ENCODE measurements at regions not wholly inside any gene's neighbourhood (a gene's known extent, or its start where the extent isn't known, plus 50 kb on each side); places are given as distances from the start of the nearest gene placed in this dataset.
"Not testable (repeated sequence)": the region's sequence is repeated elsewhere in the genome, so short reads cannot be mapped to it uniquely, and the experiment has no call there.

- H3K4me3 ChIP-seq: no peak overlapping the region
- TF ChIP-seq, protein P1, sequence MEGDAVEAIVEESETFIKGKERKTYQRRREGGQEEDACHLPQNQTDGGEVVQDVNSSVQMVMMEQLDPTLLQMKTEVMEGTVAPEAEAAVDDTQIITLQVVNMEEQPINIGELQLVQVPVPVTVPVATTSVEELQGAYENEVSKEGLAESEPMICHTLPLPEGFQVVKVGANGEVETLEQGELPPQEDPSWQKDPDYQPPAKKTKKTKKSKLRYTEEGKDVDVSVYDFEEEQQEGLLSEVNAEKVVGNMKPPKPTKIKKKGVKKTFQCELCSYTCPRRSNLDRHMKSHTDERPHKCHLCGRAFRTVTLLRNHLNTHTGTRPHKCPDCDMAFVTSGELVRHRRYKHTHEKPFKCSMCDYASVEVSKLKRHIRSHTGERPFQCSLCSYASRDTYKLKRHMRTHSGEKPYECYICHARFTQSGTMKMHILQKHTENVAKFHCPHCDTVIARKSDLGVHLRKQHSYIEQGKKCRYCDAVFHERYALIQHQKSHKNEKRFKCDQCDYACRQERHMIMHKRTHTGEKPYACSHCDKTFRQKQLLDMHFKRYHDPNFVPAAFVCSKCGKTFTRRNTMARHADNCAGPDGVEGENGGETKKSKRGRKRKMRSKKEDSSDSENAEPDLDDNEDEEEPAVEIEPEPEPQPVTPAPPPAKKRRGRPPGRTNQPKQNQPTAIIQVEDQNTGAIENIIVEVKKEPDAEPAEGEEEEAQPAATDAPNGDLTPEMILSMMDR (IDR thresholded peaks at IDR 0.05): no peak
- no peak for TF ChIP-seq POLR2A (IDR thresholded peaks at IDR 0.05)
- H3K36me3 ChIP-seq (replicated peaks in 1 of 2; ENCODE audit: insufficient read depth in 1 of 2, low read depth in 2 of 2): no peaks in the 10 kb centered on the region
- no peaks in the 10 kb centered on the region for H3K4me1 ChIP-seq
- DNase-seq (no peak), ATAC-seq (no peak)
- WGBS, 2 donors: 64 to 77% methylated on average over 1 of the region's 1 CpG
- H3K9me3 ChIP-seq: peaks cover 0 to 8% (median 0%) of the 10 kb centered on the region in 3 donors
- H3K27me3 ChIP-seq: no peaks in the 10 kb centered on the region
- intact Hi-C loops (cut with DNase I): no loop called here
- no peak overlapping the region for H3K27ac ChIP-seq
These were observed 860.0 kb downstream of the LTN1 start for GRCh38 chr21:28132713-28133112.

DNA sequence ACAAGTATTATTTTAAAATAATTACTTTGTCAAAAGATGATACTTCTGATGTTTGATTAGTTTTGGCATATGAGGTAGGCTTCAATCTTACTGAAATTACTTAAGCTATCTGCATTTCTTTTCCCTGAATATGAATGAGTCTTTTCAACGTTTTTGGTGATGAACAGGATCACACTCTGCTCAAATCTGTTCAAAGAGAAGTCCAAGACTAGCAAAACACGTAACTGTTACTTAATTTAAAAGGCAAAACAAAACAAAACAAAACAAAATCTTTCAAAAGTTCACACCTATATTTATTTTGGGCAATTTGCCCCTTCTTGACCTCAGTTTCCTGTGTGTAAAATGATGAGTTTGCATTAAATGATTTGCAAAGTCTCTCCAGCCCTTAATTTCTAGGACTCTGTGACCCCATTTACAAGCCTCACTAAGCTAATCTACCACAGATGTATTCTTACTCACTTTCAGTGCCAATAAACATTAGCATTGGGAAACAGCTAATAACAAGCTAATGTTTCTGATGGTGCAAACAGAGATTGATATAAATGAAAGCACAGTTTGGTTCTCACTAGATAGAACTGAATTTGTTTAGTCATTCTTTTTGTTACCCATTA, 865.4 kb downstream of the LTN1 start:
- Histone ChIP-seq H3K9me3 (peaks cover 0 to 8% (median 0%) of the 10 kb centered on the region in 3 donors), H3K36me3 (replicated peaks in 1 of 2; ENCODE audit: insufficient read depth in 1 of 2, low read depth in 2 of 2) (no peaks in the 10 kb centered on the region), H3K27ac (no peak overlapping the region), H3K4me3 (no peak overlapping the region), H3K4me1 (no peaks in the 10 kb centered on the region), H3K27me3 (no peaks in the 10 kb centered on the region)
- intact Hi-C loops (cut with DNase I): no loop called here
- no peak for TF ChIP-seq POLR2A (IDR thresholded peaks at IDR 0.05)
- TF ChIP-seq, protein P1 (IDR thresholded peaks at IDR 0.05): no peak
- DNase-seq: no peak
- ATAC-seq: no peak
- WGBS, 2 donors: 43 to 48% methylated on average over 2 of the region's 2 CpGs

GRCh38 chr21:28126521-28127174, 866.0 kb downstream of the LTN1 start:
- H3K36me3 ChIP-seq (replicated peaks in 1 of 2; ENCODE audit: insufficient read depth in 1 of 2, low read depth in 2 of 2): no peaks in the 10 kb centered on the region
- WGBS, 2 donors: 32 to 33% methylated on average over 1 of the region's 1 CpG
- no peak overlapping the region for H3K4me3 ChIP-seq
- DNase-seq (no peak), ATAC-seq (no peak)
- no peak overlapping the region for H3K27ac ChIP-seq
- intact Hi-C loops (cut with DNase I): no loop called here
- TF ChIP-seq, protein P1 (IDR thresholded peaks at IDR 0.05): no peak
- TF ChIP-seq POLR2A (IDR thresholded peaks at IDR 0.05): no peak
- peaks cover 0 to 8% (median 0%) of the 10 kb centered on the region in 3 donors for H3K9me3 ChIP-seq
- H3K4me1 ChIP-seq: no peaks in the 10 kb centered on the region
- H3K27me3 ChIP-seq: no peaks in the 10 kb centered on the region

DNA sequence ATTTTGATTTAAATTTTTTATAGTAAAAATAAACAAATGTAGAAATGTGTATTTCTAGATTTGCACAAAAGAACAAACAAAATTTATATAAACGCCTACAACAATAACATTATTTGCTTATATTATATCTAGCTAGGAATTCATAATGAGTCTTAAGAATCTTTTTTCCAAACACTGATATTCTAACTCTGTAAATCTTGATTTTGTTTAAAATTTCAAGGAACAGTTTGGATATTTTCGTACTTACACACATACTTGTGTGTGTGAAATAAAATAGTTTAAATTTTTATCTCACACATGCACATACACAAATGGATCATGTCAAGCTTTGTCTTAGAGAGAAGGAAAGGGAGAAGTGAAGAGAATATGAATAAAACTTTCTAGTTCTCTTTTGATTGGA, 868.1 kb downstream of the LTN1 start:
- WGBS, 2 donors: 81 to 85% methylated on average over 2 of the region's 2 CpGs
- TF ChIP-seq POLR2A (IDR thresholded peaks at IDR 0.05): no peak
- TF ChIP-seq, protein P1 (IDR thresholded peaks at IDR 0.05): no peak
- H3K36me3 ChIP-seq (replicated peaks in 1 of 2; ENCODE audit: insufficient read depth in 1 of 2, low read depth in 2 of 2): no peaks in the 10 kb centered on the region
- no peak overlapping the region for H3K27ac ChIP-seq
- H3K9me3 ChIP-seq: no peaks in the 10 kb centered on the region
- no peak for ATAC-seq
- H3K4me3 ChIP-seq: no peak overlapping the region
- intact Hi-C loops (cut with DNase I): no loop called here
- H3K4me1 ChIP-seq: no peaks in the 10 kb centered on the region
- H3K27me3 ChIP-seq: no peaks in the 10 kb centered on the region
- DNase-seq: no peak

DNA sequence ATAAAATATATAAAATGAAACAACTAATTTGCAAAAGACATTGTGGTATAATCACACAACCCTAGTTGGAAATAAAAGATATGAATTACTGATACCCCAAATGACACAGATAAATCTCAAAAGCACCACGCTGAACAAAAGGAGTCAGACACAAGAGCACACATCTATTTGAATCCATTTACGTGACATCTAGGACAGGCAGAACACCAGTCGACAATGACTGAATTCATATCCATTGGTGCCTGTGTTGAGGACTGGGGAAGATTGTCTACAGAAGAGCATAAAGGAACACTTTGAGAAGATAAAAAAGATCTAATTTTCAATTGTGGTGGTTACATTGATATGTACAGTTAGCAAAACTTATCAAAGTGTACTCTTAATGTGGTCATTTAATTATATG, 874.1 kb downstream of the LTN1 start:
- DNase-seq: no peak
- no peak for ATAC-seq
- Histone ChIP-seq H3K9me3 (no peaks in the 10 kb centered on the region), H3K27ac (no peak overlapping the region), H3K27me3 (no peaks in the 10 kb centered on the region), H3K36me3 (replicated peaks in 1 of 2; ENCODE audit: insufficient read depth in 1 of 2, low read depth in 2 of 2) (no peaks in the 10 kb centered on the region), H3K4me3 (no peak overlapping the region), H3K4me1 (no peaks in the 10 kb centered on the region)
- intact Hi-C loops (cut with DNase I): no loop called here
- TF ChIP-seq, protein P1 (IDR thresholded peaks at IDR 0.05): no peak
- TF ChIP-seq POLR2A (IDR thresholded peaks at IDR 0.05): no peak
- WGBS, 2 donors: 90 to 96% methylated on average over 3 of the region's 3 CpGs

DNA sequence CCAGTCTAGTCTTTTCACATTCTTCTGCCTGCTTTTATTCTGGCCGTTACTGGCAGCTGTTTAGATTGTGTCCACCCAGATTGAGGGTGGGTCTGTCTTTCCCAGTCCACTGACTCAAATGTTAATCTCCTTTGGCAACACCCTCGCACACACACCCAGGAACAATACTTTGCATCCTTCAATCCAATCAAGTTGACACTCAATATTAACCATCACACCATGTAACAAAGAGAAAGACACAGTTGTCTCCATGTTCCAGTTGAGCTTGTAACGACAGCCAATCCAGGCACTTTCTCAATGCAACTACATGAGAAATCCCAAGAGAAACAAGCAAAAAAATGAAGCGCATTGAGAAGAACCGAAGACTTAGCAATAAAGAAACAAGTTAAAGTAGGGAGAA, 877.7 kb downstream of the LTN1 start:
- H3K27me3 ChIP-seq; H3K36me3 ChIP-seq (replicated peaks in 1 of 2; ENCODE audit: insufficient read depth in 1 of 2, low read depth in 2 of 2); H3K9me3 ChIP-seq; ATAC-seq; H3K27ac ChIP-seq; H3K4me3 ChIP-seq; DNase-seq; intact Hi-C loops (cut with DNase I): not testable (repeated sequence)
- 81 to 94% methylated on average over 5 of the region's 5 CpGs for WGBS, 2 donors
- H3K4me1 ChIP-seq: peaks cover 11% of the 10 kb centered on the region
